H1 (cell line): ENCODE measurements at regions not wholly inside any gene's neighbourhood (a gene's known extent, or its start where the extent isn't known, plus 50 kb on each side); places are given as distances from the start of the nearest gene placed in this dataset.

Source experiments
- CTCF ChIA-PET: fragments of 300-600 bp; sonication (Branson Sonifier 250); formaldehyde crosslinking; loops from one replicate; lab custom pipeline; 2021; ENCODE audit not compliant: partially characterized antibody; lab: Charles Lee
- POLR2A ChIA-PET: fragments of 300-600 bp; sonication (Branson Sonifier 250); formaldehyde crosslinking; loops from one replicate; lab custom pipeline; 2021; ENCODE audit warnings: inconsistent platforms; ENCODE audit not compliant: partially characterized antibody; lab: Charles Lee
- DNase-seq, 2 experiments: peaks; one replicate each; pipeline versions ENCODE4 v3.0.0 to v3.0.0-alpha.2; 2010 to 2022; ENCODE audit warnings: low spot score in 2 of 2, low read depth in 1 of 2, mixed read lengths in 1 of 2
- FAIRE-seq: peaks from 2 replicates; lab custom pipeline; 2011; peaks lifted over from hg19 to GRCh38; lab: Jason Lieb, UNC
- H2AFZ ChIP-seq: 2 replicates; pipeline ENCODE4 v1.8.1; 2012; ENCODE audit warnings: low read length, inconsistent platforms
- H2AK5ac ChIP-seq: 2 replicates; pipeline ENCODE4 v1.6.1; 2013; ENCODE audit warnings: low read depth, low read length
- H2BK120ac ChIP-seq: replicated peaks from 2 replicates; pipeline ENCODE3; 2013; ENCODE audit warnings: low read depth, low read length, inconsistent platforms
- H2BK12ac ChIP-seq: 2 replicates; pipeline ENCODE4 v1.6.1; 2013; ENCODE audit warnings: low read depth, low read length
- H2BK15ac ChIP-seq: 2 replicates; pipeline ENCODE4 v1.6.1; 2013; ENCODE audit warnings: low read length
- H2BK20ac ChIP-seq: 2 replicates; pipeline ENCODE4 v1.6.1; 2013; ENCODE audit warnings: low read length
- H2BK5ac ChIP-seq: 2 replicates; pipeline ENCODE4 v1.6.1; 2013; ENCODE audit warnings: low read depth, low read length
- H3K14ac ChIP-seq: 2 replicates; pipeline ENCODE4 v1.6.1; 2013; ENCODE audit warnings: inconsistent platforms; ENCODE audit not compliant: insufficient read length
- H3K18ac ChIP-seq: 2 replicates; pipeline ENCODE4 v1.6.1; 2013; ENCODE audit warnings: low read length; ENCODE audit errors: extremely low read depth
- H3K23ac ChIP-seq: 2 replicates; pipeline ENCODE4 v1.6.1; 2013; ENCODE audit warnings: inconsistent platforms; ENCODE audit not compliant: insufficient read length
- H3K23me2 ChIP-seq: 2 replicates; pipeline ENCODE4 v1.6.1; 2013; ENCODE audit warnings: low read depth, low read length
- H3K27ac ChIP-seq: 2 replicates; pipeline ENCODE4 v1.6.1; 2011; ENCODE audit warnings: low read depth, low read length, inconsistent platforms
- H3K27me3 ChIP-seq, 4 experiments: replicated peaks in 1 of 4; 1 replicate in 1 of 4; 2 replicates in 3 of 4; pipeline versions ENCODE4 v1.6.1 to v1.8.1; 2011 to 2013; ENCODE audit warnings: low read length in 3 of 4, mild to moderate bottlenecking in 3 of 4, inconsistent platforms in 2 of 4, mixed read lengths in 2 of 4, moderate library complexity in 1 of 4; ENCODE audit not compliant: control insufficient read depth in 3 of 4, insufficient read depth in 3 of 4; ENCODE audit errors: extremely low read depth in 1 of 4
- H3K36me3 ChIP-seq, 4 experiments: 2 replicates each; pipeline versions ENCODE4 v1.6.1 to v1.8.1; 2011 to 2013; ENCODE audit warnings: mild to moderate bottlenecking in 4 of 4, low read length in 3 of 4, moderate library complexity in 2 of 4, control low read depth in 1 of 4, inconsistent platforms in 1 of 4; ENCODE audit not compliant: insufficient read depth in 4 of 4, control insufficient read depth in 2 of 4
- H3K4ac ChIP-seq: replicated peaks from 2 replicates; pipeline ENCODE3; 2013; ENCODE audit warnings: low read length, low read depth, mixed read lengths, inconsistent platforms; ENCODE audit not compliant: insufficient read length
- H3K4me1 ChIP-seq, 4 experiments: replicated peaks in 1 of 4; 1 replicate in 1 of 4; 2 replicates in 3 of 4; pipeline versions ENCODE4 v1.6.1 to v1.8.1; 2011 to 2013; ENCODE audit warnings: low read length in 3 of 4, inconsistent platforms in 2 of 4, mixed read lengths in 1 of 4; ENCODE audit not compliant: insufficient read depth in 4 of 4, control insufficient read depth in 3 of 4
- H3K4me2 ChIP-seq, 2 experiments: 2 replicates each; pipeline versions ENCODE4 v1.6.1 to v1.8.1; 2011 to 2013; ENCODE audit warnings: low read depth in 2 of 2, low read length in 2 of 2, control low read depth in 1 of 2, inconsistent platforms in 1 of 2, mild to moderate bottlenecking in 1 of 2; ENCODE audit not compliant: insufficient read depth in 1 of 2
- H3K4me3 ChIP-seq, 4 experiments: fragments of 200-600, 300-600 bp in 1 of 4; sonication (generic), shearing (Covaris generic), sonication (Bioruptor Twin) in 1 of 4; 2 replicates each; pipeline versions ENCODE4 v1.5.1 to v1.8.1; 2011 to 2016; ENCODE audit warnings: low read length in 4 of 4, low read depth in 3 of 4, control low read depth in 2 of 4, inconsistent platforms in 2 of 4, mild to moderate bottlenecking in 2 of 4, mixed read lengths in 1 of 4, moderate library complexity in 1 of 4; ENCODE audit not compliant: insufficient read depth in 2 of 4; ENCODE audit errors: extremely low read depth in 1 of 4
- H3K56ac ChIP-seq: replicated peaks from 2 replicates; pipeline ENCODE3; 2013; ENCODE audit warnings: low read depth, mild to moderate bottlenecking, mixed read lengths, low read length, inconsistent platforms; ENCODE audit not compliant: insufficient read length
- H3K79me1 ChIP-seq: 2 replicates; pipeline ENCODE4 v1.6.1; 2013; ENCODE audit warnings: low read depth, low read length, control low read depth
- H3K79me2 ChIP-seq, 2 experiments: 2 replicates each; pipeline versions ENCODE4 v1.6.1 to v1.8.1; 2012 to 2013; ENCODE audit warnings: low read length in 2 of 2, mild to moderate bottlenecking in 2 of 2, inconsistent platforms in 1 of 2; ENCODE audit not compliant: insufficient read depth in 2 of 2, control insufficient read depth in 1 of 2
- H3K9ac ChIP-seq, 4 experiments: replicated peaks in 1 of 4; 1 replicate in 1 of 4; 2 replicates in 3 of 4; pipeline versions ENCODE4 v1.6.1 to v1.8.1; 2011 to 2013; ENCODE audit warnings: low read depth in 3 of 4, low read length in 3 of 4, control low read depth in 2 of 4, mild to moderate bottlenecking in 2 of 4, moderate library complexity in 2 of 4, inconsistent platforms in 1 of 4; ENCODE audit errors: extremely low read depth in 1 of 4
- H3K9me3 ChIP-seq, 2 experiments: 2 replicates each; pipeline versions ENCODE4 v1.6.1 to v1.8.1; 2012 to 2013; ENCODE audit warnings: mild to moderate bottlenecking in 2 of 2, moderate library complexity in 2 of 2, control low read depth in 1 of 2, inconsistent platforms in 1 of 2, low read depth in 1 of 2, low read length in 1 of 2, mixed read lengths in 1 of 2; ENCODE audit not compliant: insufficient read depth in 2 of 2
- H4K20me1 ChIP-seq, 2 experiments: replicated peaks in 1 of 2; 2 replicates each; pipeline versions ENCODE3 to v1.8.1; 2011 to 2013; ENCODE audit warnings: inconsistent platforms in 2 of 2, low read length in 2 of 2, mild to moderate bottlenecking in 1 of 2; ENCODE audit not compliant: insufficient read depth in 2 of 2, control insufficient read depth in 1 of 2
- H4K5ac ChIP-seq: 2 replicates; pipeline ENCODE4 v1.6.1; 2013; ENCODE audit warnings: low read length, low read depth, mixed read lengths, inconsistent platforms; ENCODE audit not compliant: insufficient read length
- H4K8ac ChIP-seq: 2 replicates; pipeline ENCODE4 v1.8.0; 2013; ENCODE audit warnings: mild to moderate bottlenecking, moderate library complexity, low read length, inconsistent platforms; ENCODE audit not compliant: insufficient read depth; ENCODE audit errors: extremely low read depth
- H4K91ac ChIP-seq: replicated peaks from 2 replicates; pipeline ENCODE3; 2013; ENCODE audit warnings: low read length, mixed read lengths, inconsistent platforms; ENCODE audit not compliant: insufficient read length
- BCL11A ChIP-seq, 2 experiments: IDR thresholded peaks; one replicate each; pipeline ENCODE4 v1.6.1; 2011; ENCODE audit warnings: low read depth in 2 of 2, low read length in 2 of 2, mild to moderate bottlenecking in 2 of 2
- CHD1 ChIP-seq: IDR thresholded peaks from 2 replicates; pipeline ENCODE4 v1.6.1; 2012; ENCODE audit warnings: low read depth, low read length, improper control_type of control experiment
- HDAC6 ChIP-seq: IDR thresholded peaks from one replicate; pipeline ENCODE4 v1.7.1; 2012; ENCODE audit warnings: low read depth, mild to moderate bottlenecking, inconsistent platforms, low read length, moderate library complexity
- RAD21 ChIP-seq, 2 experiments: IDR thresholded peaks in 1 of 2; conservative IDR thresholded peaks in 1 of 2; 2 replicates each; pipeline ENCODE4 v1.6.1; 2011; ENCODE audit warnings: low read depth in 2 of 2, low read length in 2 of 2, improper control_type of control experiment in 1 of 2, inconsistent platforms in 1 of 2, mild to moderate bottlenecking in 1 of 2, moderate library complexity in 1 of 2
- SIN3A ChIP-seq, 2 experiments: IDR thresholded peaks in 1 of 2; conservative IDR thresholded peaks in 1 of 2; 2 replicates each; pipeline ENCODE4 v1.6.1; 2011 to 2012; ENCODE audit warnings: low read length in 2 of 2, improper control_type of control experiment in 1 of 2, low read depth in 1 of 2, mild to moderate bottlenecking in 1 of 2
- SIX5 ChIP-seq: IDR thresholded peaks from 2 replicates; pipeline ENCODE4 v1.6.1; 2011; ENCODE audit warnings: mild to moderate bottlenecking, low read depth, low read length
- SP4 ChIP-seq: IDR thresholded peaks from 2 replicates; pipeline ENCODE4 v1.6.1; 2012; ENCODE audit warnings: low read length, inconsistent platforms
- SUZ12 ChIP-seq: fragments of 200-600 bp; sonication (generic); IDR thresholded peaks from 2 replicates; pipeline ENCODE4 v1.6.1; 2012; ENCODE audit warnings: mild to moderate bottlenecking, inconsistent platforms, low read length, moderate library complexity, mixed read lengths
- USF2 ChIP-seq: IDR thresholded peaks from 2 replicates; pipeline ENCODE4 v1.6.1; 2011; ENCODE audit warnings: low read length, improper control_type of control experiment
- WGBS, 2 experiments: shearing (Covaris generic) in 1 of 2; methylation state at CpG; one replicate each; pipeline versions ENCODE4 v1.1.6 to v1.1.7; 2013 to 2015; ENCODE audit warnings: low lambda C conversion rate in 2 of 2, mixed read lengths in 2 of 2, inconsistent platforms in 1 of 2, low coverage in 1 of 2, missing lambda C conversion rate in 1 of 2; ENCODE audit not compliant: insufficient replicate concordance in 2 of 2, insufficient coverage in 1 of 2, insufficient read length in 1 of 2; ENCODE audit errors: extremely low coverage in 1 of 2, missing lambda C conversion rate in 1 of 2; 5-methylcytosine and 5-hydroxymethylcytosine counted together
- TF ChIP-seq, protein P1 (sequence below), 3 experiments: IDR thresholded peaks; 1 replicate in 2 of 3; 2 replicates in 1 of 3; pipeline versions ENCODE4 v1.5.1 to v1.6.1; 2011; ENCODE audit warnings: low read length in 3 of 3, mild to moderate bottlenecking in 3 of 3, inconsistent platforms in 2 of 3, low read depth in 1 of 3, moderate library complexity in 1 of 3; ENCODE audit not compliant: insufficient read depth in 1 of 3; ENCODE audit errors: control extremely low read depth in 1 of 3

GRCh38 chr4:43864616-43865146 is 583.9 kb downstream of the KCTD8 start:
- POLR2A ChIA-PET = no interaction called here
- no peaks in the 10 kb centered on the region for H3K27me3 ChIP-seq
- no peak overlapping the region for H2BK15ac ChIP-seq
- H4K91ac ChIP-seq = no peak overlapping the region
- H2BK120ac ChIP-seq = no peak overlapping the region
- H3K9ac ChIP-seq = no peak overlapping the region
- no peak overlapping the region for H2BK20ac ChIP-seq
- no peak overlapping the region for H3K4me2 ChIP-seq
- no peaks in the 10 kb centered on the region for H3K4me1 ChIP-seq
- CTCF ChIA-PET = no interaction called here
- 90 to 100% methylated on average over 1 to 5 of the region's 5 CpGs for WGBS, 2 experiments
- H3K14ac ChIP-seq = no peak overlapping the region
- H2BK12ac ChIP-seq = no peak overlapping the region
- H3K36me3 ChIP-seq = no peaks in the 10 kb centered on the region
- H3K79me1 ChIP-seq = no peaks in the 10 kb centered on the region; the same call in 1 of the 2 replicates
- no peak overlapping the region for H2AFZ ChIP-seq
- no peak overlapping the region for H3K27ac ChIP-seq
- no peak overlapping the region for H4K8ac ChIP-seq
- FAIRE-seq (no peak), DNase-seq (no peak)
- no peaks in the 10 kb centered on the region for H4K20me1 ChIP-seq
- no peak overlapping the region for H3K56ac ChIP-seq
- H3K9me3 ChIP-seq = no peaks in the 10 kb centered on the region
- H3K79me2 ChIP-seq = no peaks in the 10 kb centered on the region
- no peak overlapping the region for H4K5ac ChIP-seq
- no peak overlapping the region for H3K4ac ChIP-seq
- H3K4me3 ChIP-seq = no peak overlapping the region
- no peak overlapping the region for H2AK5ac ChIP-seq
- H2BK5ac ChIP-seq = no peak overlapping the region
- no peak overlapping the region for H3K18ac ChIP-seq
- no peak overlapping the region for H3K23ac ChIP-seq
- H3K23me2 ChIP-seq = no peaks in the 10 kb centered on the region
- TF ChIP-seq SIX5 (no peak), CHD1 (no peak), SIN3A (conservative IDR thresholded peaks at IDR 0.05 in 1 of 2, IDR thresholded peaks at IDR 0.05 in 1 of 2; ENCODE audit: low read depth in 1 of 2, low read length in 2 of 2) (no peak), BCL11A (IDR thresholded peaks at IDR 0.05; ENCODE audit: low read depth in 2 of 2, low read length in 2 of 2) (no peak), HDAC6 (no peak), USF2 (no peak), RAD21 (IDR thresholded peaks at IDR 0.05 in 1 of 2, conservative IDR thresholded peaks at IDR 0.05 in 1 of 2; ENCODE audit: low read depth in 2 of 2, low read length in 2 of 2) (no peak), SUZ12 (no peak), SP4 (no peak)
- TF ChIP-seq, protein P1, sequence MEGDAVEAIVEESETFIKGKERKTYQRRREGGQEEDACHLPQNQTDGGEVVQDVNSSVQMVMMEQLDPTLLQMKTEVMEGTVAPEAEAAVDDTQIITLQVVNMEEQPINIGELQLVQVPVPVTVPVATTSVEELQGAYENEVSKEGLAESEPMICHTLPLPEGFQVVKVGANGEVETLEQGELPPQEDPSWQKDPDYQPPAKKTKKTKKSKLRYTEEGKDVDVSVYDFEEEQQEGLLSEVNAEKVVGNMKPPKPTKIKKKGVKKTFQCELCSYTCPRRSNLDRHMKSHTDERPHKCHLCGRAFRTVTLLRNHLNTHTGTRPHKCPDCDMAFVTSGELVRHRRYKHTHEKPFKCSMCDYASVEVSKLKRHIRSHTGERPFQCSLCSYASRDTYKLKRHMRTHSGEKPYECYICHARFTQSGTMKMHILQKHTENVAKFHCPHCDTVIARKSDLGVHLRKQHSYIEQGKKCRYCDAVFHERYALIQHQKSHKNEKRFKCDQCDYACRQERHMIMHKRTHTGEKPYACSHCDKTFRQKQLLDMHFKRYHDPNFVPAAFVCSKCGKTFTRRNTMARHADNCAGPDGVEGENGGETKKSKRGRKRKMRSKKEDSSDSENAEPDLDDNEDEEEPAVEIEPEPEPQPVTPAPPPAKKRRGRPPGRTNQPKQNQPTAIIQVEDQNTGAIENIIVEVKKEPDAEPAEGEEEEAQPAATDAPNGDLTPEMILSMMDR (IDR thresholded peaks at IDR 0.05; ENCODE audit: control extremely low read depth in 1 of 3, insufficient read depth in 1 of 3, low read depth in 1 of 3, low read length in 3 of 3) = no peak
